Smooth muscle cell (in vitro differentiated cells): ENCODE measurements at regions not wholly inside any gene's neighbourhood (a gene's known extent, or its start where the extent isn't known, plus 50 kb on each side); places are given as distances from the start of the nearest gene placed in this dataset.

Experiments
- DNase-seq: peaks from one replicate; lab custom pipeline; 2025; ENCODE audit not compliant: unreplicated experiment; lab: John Stamatoyannopoulos, UW
- H2AFZ ChIP-seq: fragments of 200-600 bp; sonication (generic); 2 replicates; pipeline ENCODE4 v1.6.0; 2016; ENCODE audit warnings: antibody characterized with exemption, low read depth, mild to moderate bottlenecking
- H3F3A ChIP-seq: fragments of 200-600 bp; sonication (generic); 2 replicates; pipeline ENCODE4 v1.6.0; 2017; ENCODE audit warnings: antibody characterized with exemption, low read depth
- H3K27ac ChIP-seq: fragments of 200-600 bp; sonication (generic); 2 replicates; pipeline ENCODE4 v1.5.1; 2016; ENCODE audit warnings: low read depth, mild to moderate bottlenecking
- H3K27me3 ChIP-seq: fragments of 200-600 bp; sonication (generic); 2 replicates; pipeline ENCODE4 v1.6.1; 2016; ENCODE audit warnings: low read depth, mild to moderate bottlenecking
- H3K36me3 ChIP-seq: fragments of 200-600 bp; sonication (generic); 2 replicates; pipeline ENCODE4 v1.5.1; 2016; ENCODE audit warnings: low read depth
- H3K4me1 ChIP-seq: fragments of 200-600 bp; sonication (generic); 2 replicates; pipeline ENCODE4 v1.5.1; 2016; ENCODE audit warnings: low read depth
- H3K4me2 ChIP-seq: fragments of 200-600 bp; sonication (generic); 2 replicates; pipeline ENCODE4 v1.6.0; 2016; ENCODE audit warnings: mild to moderate bottlenecking
- H3K4me3 ChIP-seq: fragments of 200-600 bp; sonication (generic); 2 replicates; pipeline ENCODE4 v1.5.1; 2016; ENCODE audit warnings: mild to moderate bottlenecking
- H3K79me2 ChIP-seq: fragments of 200-600 bp; sonication (generic); 2 replicates; pipeline ENCODE4 v1.6.0; 2016; ENCODE audit warnings: low read depth, mild to moderate bottlenecking
- H3K9ac ChIP-seq: fragments of 200-600 bp; sonication (generic); 2 replicates; pipeline ENCODE4 v1.6.0; 2016; ENCODE audit warnings: low read depth
- H3K9me3 ChIP-seq: fragments of 200-600 bp; sonication (generic); replicated peaks from 2 replicates; pipeline ENCODE4 v1.5.1; 2016; ENCODE audit warnings: low read depth
- H4K20me1 ChIP-seq: fragments of 200-600 bp; sonication (generic); 2 replicates; pipeline ENCODE4 v1.6.0; 2016; ENCODE audit warnings: low read depth
- WGBS: methylation state at CpG from one replicate; pipeline ENCODE4 v1.1.7; 2016; ENCODE audit warnings: low lambda C conversion rate; 5-methylcytosine and 5-hydroxymethylcytosine counted together
- TF ChIP-seq, protein P1 (sequence below): fragments of 200-600 bp; sonication (generic); IDR thresholded peaks from 2 replicates; pipeline ENCODE4 v1.5.1; 2017; ENCODE audit warnings: borderline replicate concordance, mild to moderate bottlenecking, antibody characterized with exemption; ENCODE audit not compliant: insufficient read depth, poor library complexity, severe bottlenecking

DNA sequence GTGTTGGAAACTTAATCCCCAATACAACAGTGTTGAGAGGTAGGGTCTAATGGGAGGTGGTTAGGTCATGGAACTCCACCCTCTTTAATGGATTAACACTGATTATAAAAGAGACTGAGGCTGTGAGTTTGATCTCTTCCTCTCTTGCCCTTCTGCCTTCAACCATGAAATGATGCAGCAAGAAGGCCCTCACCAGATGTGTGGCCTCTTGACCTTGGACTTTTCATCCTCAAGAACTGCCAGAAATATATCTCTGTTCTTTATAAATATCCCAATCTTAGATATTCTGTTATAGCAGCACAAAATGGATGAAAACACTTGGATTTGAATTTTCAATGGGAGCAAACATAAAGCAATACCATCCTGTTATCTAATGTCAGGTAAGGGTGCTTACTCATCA, 67.6 kb downstream of the NMUR2 start:
- Histone ChIP-seq H3K4me1 (no peaks in the 10 kb centered on the region), H4K20me1 (no peaks in the 10 kb centered on the region), H3K4me2 (no peak overlapping the region), H3F3A (no peaks in the 10 kb centered on the region), H3K79me2 (no peaks in the 10 kb centered on the region), H3K4me3 (no peak overlapping the region), H3K9me3 (no peaks in the 10 kb centered on the region), H2AFZ (no peak overlapping the region), H3K36me3 (no peaks in the 10 kb centered on the region), H3K27ac (no peak overlapping the region), H3K27me3 (no peaks in the 10 kb centered on the region), H3K9ac (no peak overlapping the region)
- no peak for DNase-seq
- TF ChIP-seq, protein P1, sequence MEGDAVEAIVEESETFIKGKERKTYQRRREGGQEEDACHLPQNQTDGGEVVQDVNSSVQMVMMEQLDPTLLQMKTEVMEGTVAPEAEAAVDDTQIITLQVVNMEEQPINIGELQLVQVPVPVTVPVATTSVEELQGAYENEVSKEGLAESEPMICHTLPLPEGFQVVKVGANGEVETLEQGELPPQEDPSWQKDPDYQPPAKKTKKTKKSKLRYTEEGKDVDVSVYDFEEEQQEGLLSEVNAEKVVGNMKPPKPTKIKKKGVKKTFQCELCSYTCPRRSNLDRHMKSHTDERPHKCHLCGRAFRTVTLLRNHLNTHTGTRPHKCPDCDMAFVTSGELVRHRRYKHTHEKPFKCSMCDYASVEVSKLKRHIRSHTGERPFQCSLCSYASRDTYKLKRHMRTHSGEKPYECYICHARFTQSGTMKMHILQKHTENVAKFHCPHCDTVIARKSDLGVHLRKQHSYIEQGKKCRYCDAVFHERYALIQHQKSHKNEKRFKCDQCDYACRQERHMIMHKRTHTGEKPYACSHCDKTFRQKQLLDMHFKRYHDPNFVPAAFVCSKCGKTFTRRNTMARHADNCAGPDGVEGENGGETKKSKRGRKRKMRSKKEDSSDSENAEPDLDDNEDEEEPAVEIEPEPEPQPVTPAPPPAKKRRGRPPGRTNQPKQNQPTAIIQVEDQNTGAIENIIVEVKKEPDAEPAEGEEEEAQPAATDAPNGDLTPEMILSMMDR, result no peak

DNA sequence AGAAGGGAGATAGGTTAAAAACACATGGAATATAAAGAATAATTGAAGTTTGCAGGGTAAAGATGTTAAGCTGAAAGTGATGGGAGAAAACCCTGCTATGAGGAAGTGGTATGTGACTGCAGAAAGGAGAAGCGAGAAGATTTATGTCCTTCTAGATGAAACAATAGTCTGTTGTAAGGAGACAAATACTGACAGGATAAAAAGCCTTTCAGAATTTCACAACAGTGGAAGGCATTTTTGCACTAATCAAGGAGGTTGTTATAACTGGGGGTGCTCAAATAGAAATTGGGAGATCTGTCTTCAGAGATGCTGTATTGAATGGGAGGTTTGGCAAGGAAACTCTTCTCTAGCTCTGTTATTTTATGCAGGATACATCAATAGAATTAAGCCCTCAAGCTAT, 69.6 kb downstream of the NMUR2 start:
- Histone ChIP-seq H3K9me3 (no peaks in the 10 kb centered on the region), H3F3A (no peaks in the 10 kb centered on the region), H3K4me1 (no peaks in the 10 kb centered on the region), H3K79me2 (no peaks in the 10 kb centered on the region), H3K27me3 (no peaks in the 10 kb centered on the region), H4K20me1 (no peaks in the 10 kb centered on the region), H3K36me3 (no peaks in the 10 kb centered on the region), H3K9ac (no peak overlapping the region), H3K4me3 (no peak overlapping the region), H3K4me2 (no peak overlapping the region), H3K27ac (no peak overlapping the region), H2AFZ (no peak overlapping the region)
- DNase-seq, result no peak
- TF ChIP-seq, protein P1, result no peak
- 74% methylated on average over 1 of the region's 1 CpG for WGBS

DNA sequence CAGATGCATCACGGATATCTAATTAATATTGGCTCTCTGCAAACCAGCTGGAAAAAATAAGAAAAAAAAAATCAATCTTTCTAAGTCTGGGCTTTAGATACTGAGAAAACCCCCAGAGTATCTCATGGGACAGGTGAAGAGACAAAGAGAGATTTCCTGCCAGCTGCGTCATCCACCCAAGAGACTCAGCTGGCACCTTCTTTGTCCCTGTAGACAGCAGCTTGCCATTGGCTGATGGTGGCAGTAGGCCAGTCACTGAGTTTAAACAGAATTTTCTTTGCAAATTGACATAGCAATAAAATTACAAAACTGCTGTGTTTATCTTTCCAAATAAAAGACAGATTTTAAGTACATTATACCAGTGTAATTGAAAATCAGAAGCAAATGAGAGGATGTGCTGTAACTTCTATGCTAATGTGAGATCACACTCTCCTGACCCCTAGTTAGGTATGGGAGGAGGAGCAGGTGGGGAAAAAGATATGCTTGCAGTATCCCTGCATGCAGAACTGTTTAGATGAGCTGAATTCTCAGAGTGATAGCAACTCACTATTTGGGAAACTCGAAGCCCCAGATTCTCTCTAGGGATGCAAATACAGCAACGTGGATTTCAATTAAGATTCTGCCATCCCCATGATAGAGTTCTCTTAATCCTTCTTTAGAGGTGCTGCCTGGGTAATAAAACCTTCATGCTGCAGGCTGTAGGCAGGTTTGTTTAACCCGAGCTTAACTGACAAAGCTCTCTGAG, 72.2 kb downstream of the NMUR2 start:
- Histone ChIP-seq H3K4me1 (no peaks in the 10 kb centered on the region), H3K9ac (no peak overlapping the region), H3K27me3 (no peaks in the 10 kb centered on the region), H3K9me3 (no peaks in the 10 kb centered on the region), H2AFZ (no peak overlapping the region), H3K27ac (no peak overlapping the region), H3K79me2 (no peaks in the 10 kb centered on the region), H3K4me3 (no peak overlapping the region), H3K4me2 (no peak overlapping the region), H3K36me3 (no peaks in the 10 kb centered on the region), H3F3A (no peaks in the 10 kb centered on the region), H4K20me1 (no peaks in the 10 kb centered on the region)
- no peak for DNase-seq
- 83% methylated on average over 5 of the region's 5 CpGs for WGBS
- TF ChIP-seq, protein P1, result no peak

DNA sequence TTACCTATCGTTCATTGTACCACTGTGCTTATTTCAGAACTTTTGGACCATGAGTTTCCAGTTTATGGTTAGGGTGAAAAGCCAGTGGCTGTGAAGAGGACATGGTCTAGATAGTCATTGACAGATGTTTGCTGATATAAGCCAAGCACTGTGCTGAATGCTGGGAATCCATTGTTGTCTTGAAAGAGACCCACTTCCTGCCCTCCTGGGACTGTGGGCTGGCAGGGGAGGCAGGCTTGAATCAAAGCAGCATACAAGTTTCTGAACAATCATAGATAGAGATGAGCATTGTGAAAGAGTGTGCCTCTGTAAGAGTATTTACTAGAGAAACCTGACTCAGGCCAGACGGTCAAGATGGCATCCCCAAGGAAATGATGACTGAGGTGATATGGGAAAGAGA, 73.4 kb downstream of the NMUR2 start:
- no peak overlapping the region for H2AFZ ChIP-seq
- no peak overlapping the region for H3K9ac ChIP-seq
- H4K20me1 ChIP-seq, result no peaks in the 10 kb centered on the region
- TF ChIP-seq, protein P1, result no peak
- no peaks in the 10 kb centered on the region for H3K79me2 ChIP-seq
- no peak for DNase-seq
- H3K4me1 ChIP-seq, result no peaks in the 10 kb centered on the region
- H3K36me3 ChIP-seq, result no peaks in the 10 kb centered on the region
- no peak overlapping the region for H3K27ac ChIP-seq
- no peak overlapping the region for H3K4me3 ChIP-seq
- H3K4me2 ChIP-seq, result no peak overlapping the region
- H3K27me3 ChIP-seq, result no peaks in the 10 kb centered on the region
- H3K9me3 ChIP-seq, result no peaks in the 10 kb centered on the region
- WGBS, result 70% methylated on average over 2 of the region's 2 CpGs
- H3F3A ChIP-seq, result no peaks in the 10 kb centered on the region
